ENCODE measurements at regions not wholly inside any gene's neighbourhood (a gene's known extent, or its start where the extent isn't known, plus 50 kb on each side); places are given as distances from the start of the nearest gene placed in this dataset.

DNA sequence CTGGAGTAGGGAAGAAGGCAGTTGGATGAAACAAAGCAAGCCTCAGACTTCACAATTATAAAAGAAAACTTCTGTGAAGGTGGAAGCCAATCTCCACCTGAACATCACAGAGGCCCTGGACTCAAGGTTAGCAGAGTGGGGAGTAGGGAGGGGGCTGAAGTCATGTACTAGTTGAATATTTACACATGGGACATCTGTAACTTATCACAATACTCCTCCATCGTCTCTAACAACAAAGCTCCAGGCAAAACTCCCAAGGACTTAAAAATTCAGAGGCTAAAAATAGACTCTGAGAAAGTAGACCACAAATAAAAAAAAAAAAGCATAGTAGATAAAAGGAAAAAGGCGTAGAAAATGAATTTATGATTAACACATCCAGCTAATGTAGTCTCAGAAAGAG lies 326.3 kb upstream of the PKN2 start:
- H3K27me3 ChIP-seq (replicated peaks; ENCODE audit: control insufficient read depth, insufficient read depth, low read length, poor library complexity, severe bottlenecking), result no peaks in the 10 kb centered on the region

DNA sequence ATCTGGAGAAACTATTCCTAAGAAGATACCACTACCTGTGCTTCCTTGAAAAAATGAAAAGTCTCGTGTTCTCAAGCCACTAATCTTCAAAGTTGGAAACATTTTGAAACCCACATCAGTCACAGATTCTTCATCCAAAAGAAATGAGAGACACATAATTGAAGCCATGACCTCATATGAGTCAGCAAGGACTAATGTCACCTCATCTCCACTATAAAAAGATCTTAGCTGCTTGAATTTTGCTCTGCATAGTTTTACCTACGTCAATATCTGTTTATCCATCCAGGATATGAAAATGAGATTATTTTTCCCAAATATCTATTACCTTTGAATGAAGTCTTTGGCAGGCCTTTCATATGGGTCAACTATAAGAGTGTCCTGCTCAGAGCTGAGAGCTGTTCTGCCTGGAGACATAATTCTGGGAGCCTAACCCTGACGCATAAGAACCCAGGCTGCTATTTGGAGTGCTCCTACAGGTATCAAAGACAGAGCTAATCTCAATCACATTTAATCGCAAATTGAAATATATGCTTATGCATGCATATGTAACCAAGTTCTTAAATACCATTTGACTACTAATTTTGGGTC lies 312.5 kb upstream of the PKN2 start:
- H3K36me3 ChIP-seq (ENCODE audit: control insufficient read depth, insufficient read depth, low read length), result no peaks in the 10 kb centered on the region
- no peaks in the 10 kb centered on the region for H3K27me3 ChIP-seq (replicated peaks; ENCODE audit: control insufficient read depth, insufficient read depth, low read length, poor library complexity, severe bottlenecking)
- H3K4me3 ChIP-seq (ENCODE audit: insufficient read depth, low read depth, low read length, poor library complexity, severe bottlenecking), result no peak overlapping the region
- DNase-seq, result no peak
- no peaks in the 10 kb centered on the region for H3K9me3 ChIP-seq (ENCODE audit: control insufficient read depth, low read length)
- H3K4me1 ChIP-seq (ENCODE audit: control insufficient read depth, insufficient read depth, low read length, poor library complexity, severe bottlenecking), result no peaks in the 10 kb centered on the region
- H3K27ac ChIP-seq (ENCODE audit: insufficient read depth, low read length, poor library complexity, severe bottlenecking), result no peak overlapping the region

More for the DNA sequence above, 326.3 kb upstream of the PKN2 start:
- DNase-seq, result no peak
- Histone ChIP-seq H3K4me1 (ENCODE audit: control insufficient read depth, insufficient read depth, low read length, poor library complexity, severe bottlenecking) (no peaks in the 10 kb centered on the region), H3K9me3 (ENCODE audit: control insufficient read depth, low read length) (no peaks in the 10 kb centered on the region), H3K36me3 (ENCODE audit: control insufficient read depth, insufficient read depth, low read length) (no peaks in the 10 kb centered on the region), H3K27ac (ENCODE audit: insufficient read depth, low read length, poor library complexity, severe bottlenecking) (no peak overlapping the region), H3K4me3 (ENCODE audit: insufficient read depth, low read depth, low read length, poor library complexity, severe bottlenecking) (no peak overlapping the region)

DNA sequence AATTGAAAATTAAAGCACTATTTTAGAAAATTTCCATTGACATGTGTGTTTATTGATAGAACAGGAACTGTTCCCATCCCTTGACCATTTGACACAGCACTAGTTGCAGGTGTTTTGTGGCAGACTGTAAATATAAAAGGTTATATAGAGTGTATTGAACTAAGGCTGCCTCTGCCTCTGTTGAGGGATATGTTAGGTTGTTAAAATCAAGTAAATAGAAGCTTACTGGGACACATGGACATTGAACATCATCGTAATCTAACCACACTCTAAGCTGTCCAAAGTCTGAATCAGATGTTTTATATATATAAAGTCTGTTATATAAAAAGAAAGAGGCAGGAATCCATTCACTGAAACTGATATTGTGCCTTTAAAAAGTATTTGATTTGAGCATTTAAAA lies 308.1 kb upstream of the PKN2 start:
- H3K4me1 ChIP-seq (ENCODE audit: control insufficient read depth, insufficient read depth, low read length, poor library complexity, severe bottlenecking), result no peaks in the 10 kb centered on the region
- H3K4me3 ChIP-seq (ENCODE audit: insufficient read depth, low read depth, low read length, poor library complexity, severe bottlenecking), result no peak overlapping the region
- no peaks in the 10 kb centered on the region for H3K9me3 ChIP-seq (ENCODE audit: control insufficient read depth, low read length)
- no peak overlapping the region for H3K27ac ChIP-seq (ENCODE audit: insufficient read depth, low read length, poor library complexity, severe bottlenecking)
- H3K27me3 ChIP-seq (replicated peaks; ENCODE audit: control insufficient read depth, insufficient read depth, low read length, poor library complexity, severe bottlenecking), result no peaks in the 10 kb centered on the region
- DNase-seq, result no peak
- no peaks in the 10 kb centered on the region for H3K36me3 ChIP-seq (ENCODE audit: control insufficient read depth, insufficient read depth, low read length)

DNA sequence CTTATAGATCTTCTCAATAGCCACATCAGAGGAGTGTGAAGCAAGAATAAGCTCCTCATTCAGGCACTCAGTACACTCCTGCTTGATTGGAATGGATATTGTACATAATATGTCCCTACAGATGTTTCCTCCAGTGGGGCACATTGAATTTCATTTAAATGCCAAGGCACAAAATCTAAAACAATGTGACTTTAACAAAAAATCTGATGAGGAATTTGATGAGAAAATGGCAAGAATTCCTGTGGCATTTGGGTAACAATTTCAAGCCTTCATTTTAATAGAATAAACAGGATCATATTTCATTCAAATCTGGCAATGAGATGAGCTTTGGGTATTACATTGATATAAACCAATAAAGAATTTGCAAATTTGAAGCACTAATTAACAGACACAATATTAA lies 307.7 kb upstream of the PKN2 start:
- H3K4me1 ChIP-seq (ENCODE audit: control insufficient read depth, insufficient read depth, low read length, poor library complexity, severe bottlenecking), result no peaks in the 10 kb centered on the region
- no peak for DNase-seq
- H3K27me3 ChIP-seq (replicated peaks; ENCODE audit: control insufficient read depth, insufficient read depth, low read length, poor library complexity, severe bottlenecking), result no peaks in the 10 kb centered on the region
- no peak overlapping the region for H3K4me3 ChIP-seq (ENCODE audit: insufficient read depth, low read depth, low read length, poor library complexity, severe bottlenecking)
- no peaks in the 10 kb centered on the region for H3K36me3 ChIP-seq (ENCODE audit: control insufficient read depth, insufficient read depth, low read length)
- H3K27ac ChIP-seq (ENCODE audit: insufficient read depth, low read length, poor library complexity, severe bottlenecking), result no peak overlapping the region
- H3K9me3 ChIP-seq (ENCODE audit: control insufficient read depth, low read length), result no peaks in the 10 kb centered on the region

DNA sequence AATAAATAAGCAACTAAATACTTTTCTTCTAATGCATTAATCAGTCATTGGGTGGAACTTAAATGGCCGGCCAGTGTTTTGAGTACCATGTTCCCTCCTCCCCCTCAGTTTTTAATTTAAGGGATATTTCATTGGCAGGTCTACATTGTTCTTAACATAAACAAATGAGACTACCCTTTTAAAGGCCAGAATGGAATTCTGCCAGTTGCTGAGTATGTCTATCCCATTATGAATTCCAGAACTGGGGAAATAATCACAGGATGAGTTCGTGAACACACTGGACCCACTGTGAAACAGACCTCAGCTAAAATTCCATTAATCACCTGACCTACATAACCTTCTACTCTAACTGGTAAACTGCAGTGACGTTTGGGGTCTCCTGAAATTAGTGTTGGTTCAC lies 305.5 kb upstream of the PKN2 start:
- Histone ChIP-seq H3K4me1 (ENCODE audit: control insufficient read depth, insufficient read depth, low read length, poor library complexity, severe bottlenecking) (no peaks in the 10 kb centered on the region), H3K27me3 (replicated peaks; ENCODE audit: control insufficient read depth, insufficient read depth, low read length, poor library complexity, severe bottlenecking) (no peaks in the 10 kb centered on the region), H3K4me3 (ENCODE audit: insufficient read depth, low read depth, low read length, poor library complexity, severe bottlenecking) (no peak overlapping the region), H3K36me3 (ENCODE audit: control insufficient read depth, insufficient read depth, low read length) (no peaks in the 10 kb centered on the region), H3K27ac (ENCODE audit: insufficient read depth, low read length, poor library complexity, severe bottlenecking) (no peak overlapping the region), H3K9me3 (ENCODE audit: control insufficient read depth, low read length) (no peaks in the 10 kb centered on the region)
- no peak for DNase-seq

DNA sequence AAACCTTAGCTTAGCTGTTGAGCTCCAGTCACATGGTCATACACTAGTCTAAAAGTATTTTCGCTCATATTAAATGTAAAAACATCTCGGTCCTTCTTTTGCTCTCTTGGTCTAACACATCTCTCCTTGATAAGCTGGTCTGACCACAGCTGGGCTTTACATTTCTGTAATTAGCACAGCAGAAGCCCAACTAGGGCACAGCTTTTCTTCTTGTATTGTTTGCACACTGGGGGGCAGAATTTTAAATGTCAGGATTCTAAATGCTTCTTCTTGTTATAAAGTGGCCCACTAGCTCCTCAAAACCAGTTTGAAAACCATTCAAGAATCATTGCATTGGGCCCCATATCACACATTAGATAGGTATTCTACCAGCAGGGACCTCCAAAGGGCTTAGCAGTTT lies 289.1 kb upstream of the PKN2 start:
- H3K4me1 ChIP-seq (ENCODE audit: control insufficient read depth, insufficient read depth, low read length, poor library complexity, severe bottlenecking), result no peaks in the 10 kb centered on the region
- no peaks in the 10 kb centered on the region for H3K36me3 ChIP-seq (ENCODE audit: control insufficient read depth, insufficient read depth, low read length)
- no peak overlapping the region for H3K4me3 ChIP-seq (ENCODE audit: insufficient read depth, low read depth, low read length, poor library complexity, severe bottlenecking)
- no peaks in the 10 kb centered on the region for H3K9me3 ChIP-seq (ENCODE audit: control insufficient read depth, low read length)
- H3K27ac ChIP-seq (ENCODE audit: insufficient read depth, low read length, poor library complexity, severe bottlenecking), result no peak overlapping the region
- no peaks in the 10 kb centered on the region for H3K27me3 ChIP-seq (replicated peaks; ENCODE audit: control insufficient read depth, insufficient read depth, low read length, poor library complexity, severe bottlenecking)
- DNase-seq, result no peak

DNA sequence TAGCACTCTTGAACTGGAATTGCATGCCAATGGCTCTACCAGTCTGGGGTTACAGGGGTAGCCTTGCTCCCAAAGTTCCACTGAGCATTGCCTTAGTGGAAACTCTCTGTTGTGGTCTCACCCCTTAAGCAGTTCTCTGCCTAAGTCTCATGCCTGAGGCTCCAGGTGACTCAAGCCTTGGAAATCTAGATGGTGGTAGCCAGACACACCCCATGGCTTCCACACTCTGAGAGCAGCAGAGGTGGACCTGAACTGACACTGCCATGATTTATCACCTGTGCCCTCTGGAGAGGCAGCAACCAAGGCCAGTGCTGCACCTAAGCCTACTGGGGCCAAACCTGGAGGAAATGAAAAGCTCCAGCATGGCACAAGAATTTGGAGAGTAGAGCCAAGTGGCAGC lies 285.7 kb upstream of the PKN2 start:
- Histone ChIP-seq H3K9me3 (ENCODE audit: control insufficient read depth, low read length) (no peaks in the 10 kb centered on the region), H3K4me1 (ENCODE audit: control insufficient read depth, insufficient read depth, low read length, poor library complexity, severe bottlenecking) (no peaks in the 10 kb centered on the region), H3K27ac (ENCODE audit: insufficient read depth, low read length, poor library complexity, severe bottlenecking) (no peak overlapping the region), H3K27me3 (replicated peaks; ENCODE audit: control insufficient read depth, insufficient read depth, low read length, poor library complexity, severe bottlenecking) (no peaks in the 10 kb centered on the region), H3K36me3 (ENCODE audit: control insufficient read depth, insufficient read depth, low read length) (no peaks in the 10 kb centered on the region), H3K4me3 (ENCODE audit: insufficient read depth, low read depth, low read length, poor library complexity, severe bottlenecking) (no peak overlapping the region)
- DNase-seq, result no peak

DNA sequence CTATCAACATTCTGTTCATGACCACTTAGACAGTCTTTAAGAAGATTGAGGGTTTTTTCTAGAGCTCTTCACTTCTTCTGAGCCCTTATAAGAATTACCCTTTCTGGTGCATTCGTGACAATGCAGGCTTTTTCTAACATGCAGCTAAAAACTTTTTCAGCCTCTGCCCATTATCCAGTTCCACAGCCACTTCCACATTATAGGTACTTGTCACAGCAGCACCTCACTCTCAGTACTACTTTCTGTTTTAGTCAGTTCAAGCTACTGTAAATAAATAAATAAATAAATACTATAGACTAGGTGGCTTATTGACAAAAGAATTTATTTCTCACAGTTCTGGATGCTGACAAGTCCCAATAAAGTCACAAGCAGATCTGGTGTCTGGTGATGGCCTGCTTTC lies 284.4 kb upstream of the PKN2 start:
- H3K36me3 ChIP-seq (ENCODE audit: control insufficient read depth, insufficient read depth, low read length), result no peaks in the 10 kb centered on the region
- H3K27me3 ChIP-seq (replicated peaks; ENCODE audit: control insufficient read depth, insufficient read depth, low read length, poor library complexity, severe bottlenecking), result no peaks in the 10 kb centered on the region
- DNase-seq, result no peak
- no peaks in the 10 kb centered on the region for H3K4me1 ChIP-seq (ENCODE audit: control insufficient read depth, insufficient read depth, low read length, poor library complexity, severe bottlenecking)
- H3K27ac ChIP-seq (ENCODE audit: insufficient read depth, low read length, poor library complexity, severe bottlenecking), result no peak overlapping the region
- H3K9me3 ChIP-seq (ENCODE audit: control insufficient read depth, low read length), result no peaks in the 10 kb centered on the region
- no peak overlapping the region for H3K4me3 ChIP-seq (ENCODE audit: insufficient read depth, low read depth, low read length, poor library complexity, severe bottlenecking)

DNA sequence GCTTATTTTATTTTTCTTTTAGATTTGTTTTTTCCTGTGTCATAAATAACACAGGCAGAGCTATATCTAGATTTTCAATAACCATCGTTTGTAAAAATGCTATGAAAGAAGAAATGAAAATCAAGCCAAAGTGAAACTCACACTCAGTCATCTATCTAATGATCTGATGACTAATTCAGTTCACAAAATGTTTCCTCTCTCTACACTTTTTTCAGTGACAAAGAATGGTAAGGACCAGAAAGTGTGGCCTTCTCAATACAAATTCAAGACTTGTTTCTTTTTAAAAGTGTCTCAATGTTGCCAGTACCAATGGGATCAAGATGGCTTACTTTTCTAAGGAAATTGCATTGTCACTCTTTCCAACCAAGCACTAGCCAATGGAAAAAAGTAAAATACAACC lies 282.8 kb upstream of the PKN2 start:
- Histone ChIP-seq H3K27ac (ENCODE audit: insufficient read depth, low read length, poor library complexity, severe bottlenecking) (no peak overlapping the region), H3K36me3 (ENCODE audit: control insufficient read depth, insufficient read depth, low read length) (no peaks in the 10 kb centered on the region)
- no peak for DNase-seq

DNA sequence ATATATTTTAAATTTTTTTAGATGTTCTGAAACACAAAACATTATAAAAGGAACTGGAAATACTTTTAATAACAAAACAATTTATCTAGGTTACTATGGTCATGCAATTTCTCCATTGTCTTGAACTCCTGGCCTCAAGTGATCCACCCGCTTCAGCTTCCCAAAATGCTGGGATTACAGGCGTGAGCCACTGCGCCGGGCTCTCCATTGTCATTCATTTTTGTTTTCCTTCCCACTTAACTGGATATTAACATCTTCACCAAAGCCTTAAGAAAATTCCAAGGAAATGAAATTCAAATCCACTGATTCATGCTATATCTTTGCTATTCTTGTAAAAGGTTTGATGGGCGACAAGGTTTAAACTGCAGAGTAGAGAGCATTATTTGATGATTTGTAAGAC lies 279.5 kb upstream of the PKN2 start:
- Histone ChIP-seq H3K9me3 (ENCODE audit: control insufficient read depth, low read length) (no peaks in the 10 kb centered on the region), H3K36me3 (ENCODE audit: control insufficient read depth, insufficient read depth, low read length) (no peaks in the 10 kb centered on the region), H3K27me3 (replicated peaks; ENCODE audit: control insufficient read depth, insufficient read depth, low read length, poor library complexity, severe bottlenecking) (no peaks in the 10 kb centered on the region), H3K4me3 (ENCODE audit: insufficient read depth, low read depth, low read length, poor library complexity, severe bottlenecking) (no peak overlapping the region), H3K27ac (ENCODE audit: insufficient read depth, low read length, poor library complexity, severe bottlenecking) (no peak overlapping the region), H3K4me1 (ENCODE audit: control insufficient read depth, insufficient read depth, low read length, poor library complexity, severe bottlenecking) (no peaks in the 10 kb centered on the region)
- no peak for DNase-seq

More for the DNA sequence above, 282.8 kb upstream of the PKN2 start:
- Histone ChIP-seq H3K9me3 (ENCODE audit: control insufficient read depth, low read length) (no peaks in the 10 kb centered on the region), H3K27me3 (replicated peaks; ENCODE audit: control insufficient read depth, insufficient read depth, low read length, poor library complexity, severe bottlenecking) (no peaks in the 10 kb centered on the region), H3K4me3 (ENCODE audit: insufficient read depth, low read depth, low read length, poor library complexity, severe bottlenecking) (no peak overlapping the region), H3K4me1 (ENCODE audit: control insufficient read depth, insufficient read depth, low read length, poor library complexity, severe bottlenecking) (no peaks in the 10 kb centered on the region)

DNA sequence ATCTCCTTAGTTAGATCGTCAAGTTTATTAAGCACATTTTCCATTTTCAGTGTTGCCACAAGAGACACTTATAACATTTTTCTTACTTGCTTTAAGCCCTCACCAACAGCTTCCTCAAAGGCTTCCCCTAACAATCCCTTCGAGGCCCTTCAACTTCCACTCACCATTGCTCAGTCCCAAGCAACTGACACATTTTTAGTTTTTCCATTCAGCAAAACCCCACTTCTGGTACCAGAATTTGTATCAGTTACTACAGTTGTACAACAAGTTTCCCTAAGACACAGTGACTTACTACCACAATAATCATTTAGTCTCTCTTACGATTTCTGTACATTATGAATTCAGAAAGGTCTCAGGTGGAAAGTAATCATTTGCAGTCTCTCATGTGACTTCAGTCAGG lies 276.8 kb upstream of the PKN2 start:
- no peak overlapping the region for H3K27ac ChIP-seq (ENCODE audit: insufficient read depth, low read length, poor library complexity, severe bottlenecking)
- no peak for DNase-seq
- H3K36me3 ChIP-seq (ENCODE audit: control insufficient read depth, insufficient read depth, low read length), result no peaks in the 10 kb centered on the region
- no peaks in the 10 kb centered on the region for H3K27me3 ChIP-seq (replicated peaks; ENCODE audit: control insufficient read depth, insufficient read depth, low read length, poor library complexity, severe bottlenecking)
- H3K9me3 ChIP-seq (ENCODE audit: control insufficient read depth, low read length), result no peaks in the 10 kb centered on the region
- H3K4me3 ChIP-seq (ENCODE audit: insufficient read depth, low read depth, low read length, poor library complexity, severe bottlenecking), result no peak overlapping the region
- H3K4me1 ChIP-seq (ENCODE audit: control insufficient read depth, insufficient read depth, low read length, poor library complexity, severe bottlenecking), result no peaks in the 10 kb centered on the region

All from effector memory CD4-positive, alpha-beta T cell (primary cell).